Ramos (cell line): ENCODE measurements at regions not wholly inside any gene's neighbourhood (a gene's known extent, or its start where the extent isn't known, plus 50 kb on each side); places are given as distances from the start of the nearest gene placed in this dataset.
"Not testable (repeated sequence)": the region's sequence is repeated elsewhere in the genome, so short reads cannot be mapped to it uniquely, and the experiment has no call there.

Experiments
- in situ Hi-C: fragments of 300-500 bp; cut with MboI; formaldehyde crosslinking; loops from one replicate; pipeline ENCODE4 v1.14.3; 2022; ENCODE audit warnings: low sequenced_read_pairs; ENCODE audit not compliant: unreplicated experiment

DNA sequence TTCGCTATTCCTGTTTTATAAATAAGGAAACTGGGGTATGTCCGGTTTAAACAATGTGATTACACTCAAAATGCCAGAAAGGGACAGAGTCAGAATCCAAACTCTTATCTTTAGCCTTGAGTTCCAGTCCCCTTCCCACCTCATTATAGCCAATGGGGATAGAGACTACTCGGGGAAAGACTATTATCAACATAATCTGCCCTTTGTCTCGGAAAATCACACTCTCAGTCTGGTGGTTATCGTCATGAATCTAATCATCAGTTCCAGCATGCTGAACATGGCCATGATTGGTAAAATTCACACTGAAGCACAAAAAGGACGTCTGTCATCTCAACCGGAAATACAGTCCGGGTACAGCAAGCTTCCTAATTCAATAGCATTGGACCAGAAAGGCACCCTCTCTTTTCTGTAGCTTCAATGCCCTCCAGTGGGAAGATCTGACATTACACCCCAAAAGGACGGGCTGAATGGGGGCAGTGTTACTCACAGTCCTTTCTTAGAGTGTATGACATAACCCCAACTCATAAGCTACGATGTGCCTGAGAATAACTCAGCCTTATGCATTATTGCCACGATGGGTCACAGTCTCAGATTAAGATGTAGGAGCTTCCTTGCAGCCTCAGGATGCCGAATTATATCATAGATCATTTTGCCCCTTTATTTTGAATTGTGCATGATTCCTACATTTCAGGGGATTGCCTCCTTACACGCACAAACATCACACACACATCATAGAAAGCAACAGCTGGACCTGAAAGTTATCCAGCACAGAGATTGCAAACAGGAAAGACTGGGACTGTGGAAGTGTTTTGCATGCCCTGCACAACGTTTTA is 390.4 kb upstream of the LMCD1 start:
- in situ Hi-C loops: no loop called here

DNA sequence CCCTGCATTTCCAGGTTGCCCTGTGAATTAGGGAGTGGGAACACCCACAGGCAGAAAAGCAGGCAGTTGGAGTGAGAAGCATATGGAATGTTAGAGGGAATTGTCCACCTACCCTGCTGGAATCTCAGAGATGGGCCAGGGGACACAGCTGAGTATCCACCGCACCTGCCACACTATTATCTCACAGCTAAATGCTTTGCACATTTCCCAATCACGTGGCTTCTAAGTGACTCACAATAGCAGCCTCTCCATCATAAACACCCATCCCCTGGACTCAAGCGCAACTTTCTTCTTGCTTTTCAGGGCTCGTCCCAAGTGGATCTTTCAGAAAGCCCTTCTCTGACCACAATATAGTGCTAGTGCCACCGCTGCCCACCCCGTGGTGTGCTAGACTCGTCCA is 389.0 kb upstream of the LMCD1 start:
- in situ Hi-C loops: no loop called here

DNA sequence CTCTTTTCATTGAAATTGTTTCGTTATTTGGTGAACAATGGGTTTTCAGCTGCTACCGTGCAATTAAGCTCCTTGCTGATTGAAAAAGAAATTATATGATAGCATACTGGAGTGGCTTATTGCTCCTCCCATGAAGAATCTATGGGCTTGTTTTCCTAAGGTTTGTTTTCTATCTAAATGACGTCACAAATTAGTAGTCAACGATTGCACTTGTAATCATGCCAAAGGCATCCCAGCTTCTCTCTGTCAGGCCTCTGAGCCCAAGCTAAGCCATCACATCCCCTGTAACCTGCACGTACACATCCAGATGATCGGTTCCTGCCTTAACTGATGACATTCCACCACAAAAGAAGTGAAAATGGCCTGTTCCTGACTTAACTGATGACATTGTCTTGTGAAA is 388.0 kb upstream of the LMCD1 start:
- in situ Hi-C loops: no loop called here

DNA sequence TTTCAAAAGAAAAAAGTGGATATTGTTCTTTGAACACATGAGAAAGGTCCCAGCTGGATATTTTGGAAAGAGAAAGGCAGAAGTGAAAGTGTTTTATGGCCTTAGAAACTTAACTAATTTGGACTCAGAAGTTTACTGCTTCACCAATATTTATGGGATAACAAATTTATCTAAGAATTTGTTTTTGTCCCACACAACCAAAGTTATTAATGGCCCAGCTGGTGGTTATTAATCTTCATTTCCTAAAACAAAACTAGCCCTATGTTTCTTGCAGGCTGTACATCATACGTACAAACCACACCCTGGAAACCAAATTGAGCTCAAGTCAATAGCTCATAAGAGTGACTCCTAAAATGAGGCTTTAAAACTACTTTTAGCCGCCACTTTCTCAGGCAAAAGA is 372.9 kb upstream of the LMCD1 start:
- in situ Hi-C loops: no loop called here

DNA sequence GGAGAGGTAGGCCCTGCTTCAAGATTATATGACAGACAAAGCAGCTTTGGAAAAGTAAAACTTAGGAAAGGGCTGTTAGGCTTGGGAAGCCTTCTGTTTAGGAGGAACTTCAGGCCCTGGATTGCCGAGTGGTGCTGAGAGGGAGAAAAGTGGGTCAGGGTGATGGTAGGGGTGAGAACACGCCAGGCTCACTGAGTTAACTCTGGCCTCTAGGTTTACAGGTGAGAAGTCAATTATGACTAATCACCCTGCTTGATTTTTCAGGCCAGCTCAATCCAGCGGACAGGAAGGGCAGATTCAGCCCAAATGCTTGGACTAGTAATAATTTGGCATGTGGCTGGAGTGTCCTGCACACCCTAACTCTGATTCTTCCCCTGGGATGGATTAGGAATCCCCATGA is 365.1 kb upstream of the LMCD1 start:
- in situ Hi-C loops: no loop called here

DNA sequence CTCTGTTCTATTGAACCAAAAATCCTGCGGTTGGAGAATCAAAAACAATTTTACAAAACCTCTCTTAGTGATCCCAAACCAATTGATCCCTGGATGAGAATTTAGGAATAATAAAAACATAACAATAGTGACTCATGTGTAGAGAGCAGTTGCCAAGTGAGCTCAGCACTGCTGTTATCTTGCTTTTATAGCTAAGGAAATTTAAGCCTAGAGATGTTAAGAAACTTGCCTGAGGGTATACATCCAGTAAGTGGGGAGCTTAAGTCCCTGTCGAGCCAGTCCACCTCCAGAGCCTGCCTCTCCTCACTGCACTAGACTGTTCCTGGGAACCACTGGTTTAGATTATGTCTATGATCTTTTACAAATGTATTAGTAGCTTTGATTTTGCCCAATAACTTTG is 358.4 kb upstream of the LMCD1 start:
- in situ Hi-C loops: no loop called here

DNA sequence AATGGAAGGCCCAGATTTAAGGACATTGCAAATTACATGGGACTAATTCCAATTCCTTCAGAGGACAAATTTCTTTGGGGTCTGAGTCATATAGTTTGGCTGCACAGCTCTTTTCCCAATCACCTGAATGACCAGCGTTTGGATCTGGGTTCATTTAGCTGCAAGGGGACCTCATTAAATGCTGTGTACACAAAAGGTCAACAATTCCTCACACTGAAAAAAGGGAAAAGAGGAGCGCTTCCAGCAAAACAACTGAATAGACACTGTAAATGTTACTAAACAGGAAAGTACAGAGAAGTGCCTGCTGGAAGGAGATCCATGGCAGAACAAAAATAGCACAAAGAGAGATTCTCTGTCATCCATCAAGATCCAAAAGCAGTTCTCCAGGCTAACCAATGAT is 356.0 kb upstream of the LMCD1 start:
- in situ Hi-C loops: no loop called here

DNA sequence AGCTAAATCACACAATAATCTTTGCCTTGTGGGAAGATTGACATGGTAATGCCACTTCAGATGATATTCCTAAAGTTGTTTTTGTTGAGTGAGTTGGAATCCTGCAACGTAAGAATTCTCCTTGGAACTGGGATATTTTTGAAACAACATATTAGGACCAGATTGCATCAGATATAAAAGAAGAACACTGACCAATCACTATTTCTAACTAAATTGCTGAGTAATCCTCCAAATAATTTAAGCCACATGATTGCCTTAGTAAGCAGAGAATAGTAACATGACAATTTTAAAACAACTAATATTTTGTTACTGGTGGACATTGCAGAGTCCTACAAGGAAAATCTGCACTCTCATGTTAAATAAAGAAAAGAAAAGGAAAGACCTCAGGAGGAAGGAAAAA is 353.9 kb upstream of the LMCD1 start:
- in situ Hi-C loops: no loop called here

DNA sequence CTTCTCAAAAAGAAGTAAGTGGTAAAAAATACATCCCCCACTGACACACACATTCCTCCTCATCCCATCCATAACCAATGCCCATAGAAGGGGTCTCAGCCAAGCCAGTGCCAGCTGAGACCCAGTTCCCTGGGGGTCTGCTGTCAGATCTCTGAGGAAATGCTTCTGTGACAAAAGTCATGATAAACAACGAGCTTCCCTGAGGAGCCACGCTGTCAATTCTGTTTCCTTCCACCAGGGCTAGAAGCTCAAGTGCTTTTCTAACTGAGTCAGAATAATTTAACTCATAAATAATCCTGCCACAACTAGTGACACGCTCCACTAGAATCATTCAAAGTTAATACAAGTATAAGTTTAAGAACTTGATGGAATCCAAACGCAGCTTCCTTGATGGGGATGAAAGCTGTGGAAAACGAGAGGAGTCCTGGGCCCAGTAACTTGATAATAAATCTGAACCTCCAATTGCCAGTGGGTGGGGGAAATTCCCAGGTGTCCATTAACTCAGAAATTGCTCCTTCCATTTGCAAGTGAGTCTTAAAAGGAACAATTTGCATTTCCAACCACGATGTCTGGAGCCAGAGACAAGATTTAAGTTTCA is 348.7 kb upstream of the LMCD1 start:
- in situ Hi-C loops: no loop called here

DNA sequence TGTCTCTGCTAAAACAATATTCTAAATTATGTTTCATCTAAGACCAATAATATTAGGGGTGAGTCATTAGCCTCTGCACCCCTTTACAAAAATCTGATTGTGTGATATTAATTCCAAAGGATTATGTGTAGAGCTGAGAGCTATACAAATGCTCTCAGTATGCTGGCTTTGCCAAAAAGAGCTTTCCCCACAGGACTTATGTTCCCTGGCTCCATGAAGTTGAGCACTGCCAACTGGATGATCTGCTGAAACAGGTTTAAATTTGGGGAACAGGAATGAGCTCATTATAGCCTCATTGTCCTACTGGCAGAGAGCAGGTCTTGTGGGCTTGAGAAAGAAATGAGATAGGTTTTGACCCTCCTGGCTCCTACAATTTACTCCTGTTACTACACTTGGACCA is 347.8 kb upstream of the LMCD1 start:
- in situ Hi-C loops: no loop called here

DNA sequence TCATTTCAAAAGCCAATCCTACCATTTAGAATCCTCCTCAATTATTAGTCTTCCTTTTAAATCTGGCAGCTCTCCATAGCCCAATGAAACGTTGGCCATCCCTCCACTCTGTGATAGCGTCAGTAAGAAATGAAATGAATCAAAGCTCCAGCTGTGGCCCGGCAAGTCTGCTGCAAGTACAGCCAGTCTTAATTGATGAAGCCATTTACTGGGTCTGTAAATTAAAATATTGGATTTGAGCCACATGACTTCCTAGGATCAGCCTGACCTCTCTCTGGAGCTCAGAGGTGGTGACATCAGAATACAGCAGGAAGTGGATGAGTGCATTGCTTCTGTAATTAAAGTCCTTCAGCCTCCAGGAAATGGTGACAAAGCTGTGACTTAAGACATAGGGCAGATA is 347.0 kb upstream of the LMCD1 start:
- in situ Hi-C loops: no loop called here

DNA sequence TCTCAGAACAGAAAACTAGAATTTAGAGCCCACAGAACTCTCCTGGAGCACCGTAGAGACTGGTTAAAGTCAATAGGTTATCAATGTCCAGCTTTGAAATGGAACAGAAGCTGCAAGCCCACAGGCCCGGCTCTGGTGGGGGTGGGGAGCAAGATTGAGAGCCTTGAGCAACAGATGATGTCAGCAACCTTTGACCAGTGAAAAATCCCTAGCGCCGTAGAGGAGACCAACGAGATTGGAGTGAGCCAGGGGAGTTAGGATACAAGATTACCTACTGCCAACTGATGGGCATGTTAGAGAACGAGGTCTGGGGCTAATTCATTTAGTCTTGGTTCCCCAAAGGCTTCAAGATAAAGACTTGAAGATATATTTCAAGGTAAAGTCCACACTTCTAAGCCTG is 345.5 kb upstream of the LMCD1 start:
- in situ Hi-C loops: no loop called here

DNA sequence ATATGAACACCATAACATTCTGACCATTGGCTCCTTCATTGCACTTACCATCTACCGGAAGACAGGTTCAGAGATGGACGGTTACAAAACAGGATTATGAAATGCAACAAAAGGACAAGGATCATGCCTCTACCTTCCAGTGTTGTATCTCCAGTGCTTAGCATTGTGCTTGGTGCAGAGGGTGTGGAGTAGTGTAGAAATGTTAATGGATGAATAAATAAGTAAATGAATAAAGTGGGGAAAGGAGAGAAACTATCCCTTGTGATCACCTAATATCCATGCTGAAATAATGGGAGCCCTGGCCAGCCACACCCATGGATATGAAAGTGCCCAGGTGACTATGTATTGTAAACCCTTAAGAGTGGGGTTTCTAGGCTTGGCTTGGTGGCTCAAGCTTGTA is 344.8 kb upstream of the LMCD1 start:
- in situ Hi-C loops: no loop called here

DNA sequence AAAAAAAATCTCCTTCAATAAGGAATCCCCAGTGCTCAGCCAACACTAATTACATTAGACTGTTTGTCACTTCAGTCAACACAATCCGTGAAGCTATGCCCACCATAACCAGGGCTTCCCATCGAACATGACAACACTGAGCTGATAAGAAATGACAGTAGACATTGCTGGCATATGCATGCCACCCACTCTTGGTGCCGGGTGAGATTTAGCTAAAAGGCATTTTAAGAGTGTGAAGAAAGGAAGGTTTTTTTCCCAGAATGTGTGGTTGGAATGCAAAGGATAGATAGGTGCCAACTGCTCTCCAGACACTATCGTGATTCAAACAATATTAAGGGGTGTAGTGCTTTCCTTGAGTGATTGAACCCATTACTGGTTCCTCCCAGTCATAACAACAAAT is 344.0 kb upstream of the LMCD1 start:
- in situ Hi-C loops: no loop called here

DNA sequence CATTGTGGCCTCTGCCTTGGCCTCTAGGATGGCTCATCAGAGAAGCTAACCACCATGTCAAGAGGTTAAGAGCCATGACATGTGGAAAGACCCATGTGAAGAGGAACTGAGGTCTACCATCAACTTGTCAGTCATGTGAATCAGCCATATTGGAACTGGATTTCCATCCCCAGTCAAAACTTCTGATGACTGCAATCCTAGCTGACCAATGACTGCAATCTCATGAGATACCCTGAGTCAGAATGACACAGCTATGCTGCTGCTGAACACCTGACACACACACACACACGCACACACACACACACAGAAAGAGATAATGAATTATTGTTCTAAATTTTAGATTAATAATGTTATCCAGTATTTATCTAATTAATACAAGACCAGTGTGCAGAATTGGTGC is 337.5 kb upstream of the LMCD1 start:
- in situ Hi-C loops: no loop called here

DNA sequence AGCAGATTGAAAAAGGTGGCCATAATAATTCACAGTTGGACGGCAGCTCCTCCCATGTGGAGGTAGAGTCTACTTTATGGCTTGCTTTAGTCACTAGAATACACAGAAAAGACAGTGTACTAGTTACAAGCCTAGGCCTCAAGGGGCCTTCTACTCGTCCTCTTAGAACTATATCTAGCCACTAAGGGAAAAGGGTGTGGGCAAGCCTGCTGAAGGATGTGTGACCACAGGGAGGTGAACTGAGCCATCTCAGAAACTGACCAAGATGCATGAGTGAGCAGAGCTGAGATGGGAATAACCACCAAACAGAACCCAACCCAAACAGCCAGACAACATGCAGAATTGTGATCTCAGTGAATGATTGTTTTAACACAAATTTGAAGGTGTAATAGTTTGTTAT is 335.6 kb upstream of the LMCD1 start:
- in situ Hi-C loops: no loop called here

DNA sequence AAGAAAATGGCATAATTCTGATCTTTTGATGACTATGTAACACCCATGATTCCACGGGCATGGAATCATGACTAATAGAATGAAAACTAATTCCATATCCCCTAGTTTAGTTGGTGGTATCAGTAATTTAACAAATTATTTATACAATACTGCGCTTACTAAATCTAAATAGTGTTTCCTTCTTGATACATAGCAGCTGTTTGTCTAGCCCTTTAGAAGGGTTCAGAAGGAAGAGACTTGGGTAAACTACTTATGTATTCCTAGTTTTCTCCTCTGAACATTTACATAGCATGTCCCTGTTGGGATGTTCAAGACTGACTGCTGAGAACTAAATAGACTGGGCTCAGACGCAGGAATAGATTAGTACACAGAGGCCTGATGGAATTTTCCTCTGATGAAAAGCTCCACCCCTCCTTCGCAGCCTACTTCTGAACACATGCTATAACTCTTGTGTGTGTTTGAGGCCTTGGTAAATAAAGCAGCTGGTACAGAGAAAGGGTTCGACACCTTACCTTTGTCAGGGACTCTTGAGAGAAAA is 330.6 kb upstream of the LMCD1 start:
- in situ Hi-C loops: no loop called here

DNA sequence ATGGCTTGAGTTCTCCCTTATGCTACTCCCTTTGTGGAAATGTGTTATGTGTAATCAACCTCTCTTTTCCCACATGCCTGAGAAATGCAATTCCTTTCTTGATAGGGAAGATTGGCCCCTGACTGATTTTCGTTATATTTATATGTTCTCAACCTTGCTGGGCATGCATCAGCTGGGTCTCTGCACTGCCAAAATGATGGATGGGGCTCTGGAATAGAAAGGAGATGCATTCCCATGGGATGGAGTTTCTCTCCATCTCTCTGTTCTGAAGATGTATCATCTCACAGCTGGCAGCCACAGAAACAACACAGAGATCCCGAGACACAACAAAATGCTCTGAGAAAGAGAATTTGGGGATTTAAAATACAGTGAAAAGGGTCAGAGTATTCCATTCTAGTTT is 327.7 kb upstream of the LMCD1 start:
- in situ Hi-C loops: no loop called here

DNA sequence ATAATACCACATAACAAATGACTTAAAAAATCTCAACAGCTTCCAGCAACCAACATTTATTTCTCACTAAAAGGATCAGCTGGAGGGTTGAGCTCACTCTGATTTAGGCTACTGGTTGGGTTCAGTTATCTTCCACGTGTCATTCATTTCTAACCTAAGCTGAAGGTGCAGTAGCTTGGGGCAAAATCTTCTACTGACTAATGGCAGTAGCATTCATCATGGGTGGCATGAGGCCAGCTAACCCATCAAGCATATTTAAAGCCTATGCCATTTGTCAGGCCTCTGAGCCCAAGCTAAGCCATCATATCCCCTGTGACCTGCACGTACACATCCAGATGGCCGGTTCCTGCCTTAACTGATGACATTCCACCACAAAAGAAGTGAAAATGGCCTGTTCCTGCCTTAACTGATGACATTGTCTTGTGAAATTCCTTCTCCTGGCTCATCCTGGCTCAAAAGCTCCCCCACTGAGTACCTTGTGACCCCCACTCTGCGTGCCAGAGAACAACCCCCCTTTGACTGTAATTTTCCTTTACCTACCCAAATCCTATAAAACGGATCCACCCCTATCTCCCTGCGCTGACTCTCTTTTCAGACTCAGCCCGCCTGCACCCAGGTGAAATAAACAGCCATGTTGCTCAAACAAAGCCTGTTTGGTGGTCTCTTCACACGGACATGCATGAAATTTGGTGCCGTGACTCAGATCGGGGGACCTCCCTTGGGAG is 324.7 kb upstream of the LMCD1 start:
- in situ Hi-C loops: not testable (repeated sequence)

DNA sequence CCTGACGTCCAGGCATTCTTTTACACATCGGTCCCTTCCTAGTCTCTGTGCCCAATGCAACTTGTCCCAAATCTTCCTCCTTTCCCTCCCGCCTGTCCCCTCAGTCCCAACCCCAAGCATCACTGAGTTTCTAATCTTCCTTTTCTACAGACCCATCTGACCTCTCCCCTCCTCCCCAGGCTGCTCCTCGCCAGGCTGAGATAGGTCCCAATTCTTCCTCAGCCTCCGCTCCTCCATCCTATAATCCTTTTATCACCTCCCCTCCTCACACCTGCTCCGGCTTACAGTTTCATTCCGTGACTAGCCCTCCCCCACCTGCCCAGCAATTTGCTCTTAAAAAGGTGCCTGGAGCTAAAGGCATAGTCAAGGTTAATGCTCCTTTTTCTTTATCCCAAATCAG is 323.1 kb upstream of the LMCD1 start:
- in situ Hi-C loops: not testable (repeated sequence)

DNA sequence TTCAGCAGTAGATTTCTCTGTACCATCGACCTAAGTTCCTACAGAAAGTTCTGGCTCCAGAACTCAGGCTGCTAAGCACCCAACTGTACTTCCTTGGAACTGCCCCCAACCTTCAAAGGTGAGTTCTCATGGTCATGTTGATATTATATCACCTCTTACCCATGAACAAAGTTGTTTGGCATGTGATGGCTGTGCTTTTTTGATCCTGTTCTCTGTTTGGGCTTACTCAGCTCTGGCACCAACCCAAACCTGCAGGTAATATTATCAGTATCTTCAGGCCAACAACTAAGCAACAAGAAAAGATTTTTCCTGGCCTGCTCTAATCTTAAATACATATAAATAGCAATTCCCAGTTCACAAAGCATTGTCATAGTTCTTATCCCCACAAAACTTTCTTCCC is 318.7 kb upstream of the LMCD1 start:
- in situ Hi-C loops: no loop called here
